NCI-H748 treated with DMSO at 0.1 percent for 48 hours (cell line): ENCODE measurements at regions not wholly inside any gene's neighbourhood (a gene's known extent, or its start where the extent isn't known, plus 50 kb on each side); places are given as distances from the start of the nearest gene placed in this dataset.
"Not testable (repeated sequence)": the region's sequence is repeated elsewhere in the genome, so short reads cannot be mapped to it uniquely, and the experiment has no call there.

ENCODE experiments used
- DNase-seq: peaks from one replicate; lab custom pipeline; 2025; lab: John Stamatoyannopoulos, UW

GRCh38 chr2:224261326-224261725 lies 140.6 kb downstream of the FAM124B start:
- DNase-seq, result no peak

- no peak for DNase-seq
Measured at GRCh38 chr2:224260372-224261020, 141.4 kb downstream of the FAM124B start.

GRCh38 chr2:224259831-224260230 lies 142.1 kb downstream of the FAM124B start:
- no peak for DNase-seq

GRCh38 chr2:224258059-224258458 lies 143.8 kb downstream of the FAM124B start:
- DNase-seq, result no peak

GRCh38 chr2:224257156-224257555 lies 144.8 kb downstream of the FAM124B start:
- DNase-seq, result no peak

GRCh38 chr2:224253464-224253863 lies 148.4 kb downstream of the FAM124B start:
- no peak for DNase-seq

- no peak for DNase-seq
Measured at GRCh38 chr2:224252631-224253030, 149.3 kb downstream of the FAM124B start.

GRCh38 chr2:224248944-224249371 lies 152.9 kb downstream of the FAM124B start:
- no peak for DNase-seq

GRCh38 chr2:224242561-224242960 lies 159.3 kb downstream of the FAM124B start:
- DNase-seq, result no peak

- DNase-seq, result no peak
Measured at GRCh38 chr2:224241812-224242211, 160.1 kb downstream of the FAM124B start.

GRCh38 chr2:224241001-224241400 lies 160.9 kb downstream of the FAM124B start:
- no peak for DNase-seq

GRCh38 chr2:224223851-224224555 lies 177.9 kb downstream of the FAM124B start:
- DNase-seq, result no peak

- no peak for DNase-seq
Measured at GRCh38 chr2:224222974-224223373, 178.9 kb downstream of the FAM124B start.

- no peak for DNase-seq
Measured at GRCh38 chr2:224222291-224222690, 179.6 kb downstream of the FAM124B start.

GRCh38 chr2:224221455-224221913 lies 180.4 kb downstream of the FAM124B start:
- no peak for DNase-seq

- DNase-seq, result no peak
Measured at GRCh38 chr2:224220586-224221255, 181.2 kb downstream of the FAM124B start.

GRCh38 chr2:224219781-224220180 lies 180.7 kb upstream of the SERPINE2 start:
- DNase-seq, result no peak

- no peak for DNase-seq
Measured at GRCh38 chr2:224217962-224218347, 178.9 kb upstream of the SERPINE2 start.

GRCh38 chr2:224217233-224217961 lies 178.3 kb upstream of the SERPINE2 start:
- DNase-seq, result no peak

- not testable (repeated sequence) for DNase-seq
Measured at GRCh38 chr2:224215611-224216010, 176.5 kb upstream of the SERPINE2 start.

GRCh38 chr2:224213396-224213795 lies 174.3 kb upstream of the SERPINE2 start:
- no peak for DNase-seq

- no peak for DNase-seq
Measured at GRCh38 chr2:224211791-224212190, 172.7 kb upstream of the SERPINE2 start.

- DNase-seq, result no peak
Measured at GRCh38 chr2:224211181-224211480, 172.0 kb upstream of the SERPINE2 start.
